Loucy (cell line): ENCODE measurements at regions not wholly inside any gene's neighbourhood (a gene's known extent, or its start where the extent isn't known, plus 50 kb on each side); places are given as distances from the start of the nearest gene placed in this dataset.
"Not testable (repeated sequence)": the region's sequence is repeated elsewhere in the genome, so short reads cannot be mapped to it uniquely, and the experiment has no call there.

Experiments
- H2AFZ ChIP-seq: fragments of 200-600 bp; sonication (generic); 2 replicates; pipeline ENCODE4 v1.6.0; 2016; ENCODE audit warnings: antibody characterized with exemption, mild to moderate bottlenecking, low read length, moderate library complexity
- H3F3A ChIP-seq: fragments of 200-600 bp; 2 replicates; pipeline ENCODE4 v1.6.0; 2016; ENCODE audit warnings: antibody characterized with exemption, low read depth, mild to moderate bottlenecking
- H3K27me3 ChIP-seq: fragments of 200-600 bp; sonication (generic); 2 replicates; pipeline ENCODE4 v1.6.1; 2014; ENCODE audit warnings: low read length, mild to moderate bottlenecking; ENCODE audit not compliant: insufficient read depth, poor library complexity, severe bottlenecking
- H3K36me3 ChIP-seq: fragments of 200-600 bp; sonication (generic); 2 replicates; pipeline ENCODE4 v1.6.1; 2016; ENCODE audit warnings: low read length; ENCODE audit not compliant: insufficient read depth
- H3K4me1 ChIP-seq: fragments of 200-600 bp; sonication (generic); 2 replicates; pipeline ENCODE4 v1.5.1; 2014; ENCODE audit warnings: low read length, mild to moderate bottlenecking; ENCODE audit not compliant: insufficient read depth, poor library complexity, severe bottlenecking
- H3K4me2 ChIP-seq: fragments of 200-600 bp; sonication (generic); 2 replicates; pipeline ENCODE4 v1.6.0; 2014; ENCODE audit warnings: antibody characterized with exemption, low read length, low read depth, mild to moderate bottlenecking; ENCODE audit not compliant: poor library complexity, severe bottlenecking
- H3K4me3 ChIP-seq: fragments of 200-600 bp; sonication (generic); 2 replicates; pipeline ENCODE4 v1.5.1; 2014; ENCODE audit warnings: low read length, mild to moderate bottlenecking, mixed read lengths; ENCODE audit not compliant: poor library complexity, severe bottlenecking
- H3K79me2 ChIP-seq: fragments of 200-600 bp; sonication (generic); 2 replicates; pipeline ENCODE4 v1.6.1; 2014; ENCODE audit warnings: low read length; ENCODE audit not compliant: insufficient read depth
- H3K9ac ChIP-seq: fragments of 200-600 bp; sonication (generic); 2 replicates; pipeline ENCODE4 v1.6.0; 2014; ENCODE audit warnings: mild to moderate bottlenecking, low read depth, low read length, moderate library complexity; ENCODE audit not compliant: poor library complexity, severe bottlenecking
- H3K9me2 ChIP-seq: fragments of 200-600 bp; sonication (generic); replicated peaks from 2 replicates; pipeline ENCODE4 v1.6.1; 2016; ENCODE audit warnings: low read depth, low read length, mixed read lengths
- H3K9me3 ChIP-seq: fragments of 200-600 bp; sonication (generic); 2 replicates; pipeline ENCODE4 v1.6.1; 2014; ENCODE audit warnings: mild to moderate bottlenecking, antibody characterized with exemption, low read length, low read depth; ENCODE audit not compliant: insufficient read depth
- H4K20me1 ChIP-seq: fragments of 200-600 bp; sonication (generic); 2 replicates; pipeline ENCODE4 v1.6.0; 2014; ENCODE audit warnings: antibody characterized with exemption, low read length, mild to moderate bottlenecking; ENCODE audit not compliant: insufficient read depth, poor library complexity, severe bottlenecking
- CTCF ChIP-seq: fragments of 200-600 bp; sonication (generic); conservative IDR thresholded peaks from 2 replicates; pipeline ENCODE4 v1.5.1; 2014; ENCODE audit warnings: mild to moderate bottlenecking, antibody characterized with exemption, low read length
- EZH2phosphoT487 ChIP-seq: fragments of 200-600 bp; IDR thresholded peaks from 2 replicates; pipeline ENCODE4 v1.6.1; 2018; ENCODE audit warnings: antibody characterized with exemption, mild to moderate bottlenecking, moderate library complexity, borderline replicate concordance

GRCh38 chr1:61547302-61547701, 177.6 kb downstream of the TM2D1 start:
- not testable (repeated sequence) for H3F3A ChIP-seq, H3K79me2 ChIP-seq, H3K27me3 ChIP-seq, H3K4me3 ChIP-seq, H3K9me2 ChIP-seq, H2AFZ ChIP-seq, H3K9me3 ChIP-seq, H3K4me2 ChIP-seq, H3K9ac ChIP-seq, H3K4me1 ChIP-seq, H3K36me3 ChIP-seq, H4K20me1 ChIP-seq
- peak; percentile 63 for TF ChIP-seq CTCF

GRCh38 chr1:61544870-61545269, 180.1 kb downstream of the TM2D1 start:
- not testable (repeated sequence) for H3K4me1 ChIP-seq, H3K9me2 ChIP-seq, H4K20me1 ChIP-seq, H3K79me2 ChIP-seq, H3K9ac ChIP-seq, H3F3A ChIP-seq, H3K4me3 ChIP-seq, H2AFZ ChIP-seq, H3K9me3 ChIP-seq, H3K36me3 ChIP-seq, H3K27me3 ChIP-seq, H3K4me2 ChIP-seq

- H3K4me2 ChIP-seq, H3K4me1 ChIP-seq, H3K9ac ChIP-seq, H3F3A ChIP-seq, H3K79me2 ChIP-seq, H3K36me3 ChIP-seq, H3K27me3 ChIP-seq, H3K9me2 ChIP-seq, H3K9me3 ChIP-seq, H2AFZ ChIP-seq, H4K20me1 ChIP-seq, H3K4me3 ChIP-seq: not testable (repeated sequence)
These were observed 181.4 kb downstream of the TM2D1 start for GRCh38 chr1:61543498-61543897.

GRCh38 chr1:61539720-61540462, 185.1 kb downstream of the TM2D1 start:
- no peak overlapping the region for H3K4me3 ChIP-seq
- no peak overlapping the region for H2AFZ ChIP-seq
- no peak for TF ChIP-seq EZH2phosphoT487
- TF ChIP-seq CTCF: no peak
- no peaks in the 10 kb centered on the region for H3K9me2 ChIP-seq
- H3K36me3 ChIP-seq: no peaks in the 10 kb centered on the region
- H3K4me2 ChIP-seq: no peak overlapping the region
- H3K4me1 ChIP-seq: peaks cover 17% of the 10 kb centered on the region
- H3K27me3 ChIP-seq: no peaks in the 10 kb centered on the region
- no peaks in the 10 kb centered on the region for H3K79me2 ChIP-seq
- no peaks in the 10 kb centered on the region for H4K20me1 ChIP-seq
- no peaks in the 10 kb centered on the region for H3F3A ChIP-seq
- H3K9me3 ChIP-seq: no peaks in the 10 kb centered on the region
- no peak overlapping the region for H3K9ac ChIP-seq
